HK-2 (cell line): ENCODE measurements at regions not wholly inside any gene's neighbourhood (a gene's known extent, or its start where the extent isn't known, plus 50 kb on each side); places are given as distances from the start of the nearest gene placed in this dataset.
"Not testable (repeated sequence)": the region's sequence is repeated elsewhere in the genome, so short reads cannot be mapped to it uniquely, and the experiment has no call there.

Experiments
- DNase-seq: peaks from one replicate; pipeline ENCODE4 v3.0.0-alpha.2; 2018; ENCODE audit not compliant: unreplicated experiment

- DNase-seq = not testable (repeated sequence)
Observed at GRCh38 chr6:4203642-4204417, 68.5 kb upstream of the ECI2 start.

- DNase-seq = no peak
Observed at GRCh38 chr6:4192627-4193026, 57.3 kb upstream of the ECI2 start.

GRCh38 chr6:4192173-4192572 lies 56.8 kb upstream of the ECI2 start:
- DNase-seq = no peak

GRCh38 chr6:4191271-4191721 lies 55.9 kb upstream of the ECI2 start:
- no peak for DNase-seq

- DNase-seq = no peak
Observed at GRCh38 chr6:4189249-4189648, 53.9 kb upstream of the ECI2 start.

GRCh38 chr6:4188801-4189200 lies 53.4 kb upstream of the ECI2 start:
- no peak for DNase-seq

- no peak for DNase-seq
Observed at GRCh38 chr6:4187480-4187879, 52.1 kb upstream of the ECI2 start.

- DNase-seq = no peak
Observed at GRCh38 chr6:4186385-4186784, 51.0 kb upstream of the ECI2 start.

- no peak for DNase-seq
Observed at GRCh38 chr6:4185846-4186245, 50.5 kb upstream of the ECI2 start.

- DNase-seq = no peak
Observed at GRCh38 chr6:4185419-4185818, 50.0 kb upstream of the ECI2 start.
